ENCODE measurements at regions not wholly inside any gene's neighbourhood (a gene's known extent, or its start where the extent isn't known, plus 50 kb on each side); places are given as distances from the start of the nearest gene placed in this dataset.

GRCh38 chr4:185932491-185932890 is 120.5 kb upstream of the SORBS2 start:
- DNase-seq (ENCODE audit: unreplicated experiment), result no peak
- no peak for TF ChIP-seq CTCF (IDR thresholded peaks at IDR 0.05; ENCODE audit: unreplicated experiment)
- Mint-ChIP-seq H3K36me3 (ENCODE audit: insufficient read depth, unreplicated experiment) (no peaks in the 10 kb centered on the region), H3K27me3 (ENCODE audit: insufficient read depth, unreplicated experiment) (no peaks in the 10 kb centered on the region), H3K4me1 (ENCODE audit: insufficient read depth, unreplicated experiment) (no peaks in the 10 kb centered on the region), H3K4me3 (ENCODE audit: unreplicated experiment) (no peak overlapping the region), H3K27ac (ENCODE audit: low read depth, unreplicated experiment) (no peak overlapping the region), H3K9me3 (ENCODE audit: unreplicated experiment) (no peaks in the 10 kb centered on the region)
- POLR2A ChIA-PET, result no interaction called here
- intact Hi-C loops (cut with micrococcal nuclease), result no loop called here
- CTCF ChIA-PET, result no interaction called here
- no TSS peak for BruUV-seq (replicated peaks)

GRCh38 chr4:185933078-185933581 is 121.1 kb upstream of the SORBS2 start:
- BruUV-seq (replicated peaks), result no TSS peak
- no peak overlapping the region for H3K4me3 Mint-ChIP-seq (ENCODE audit: unreplicated experiment)
- DNase-seq (ENCODE audit: unreplicated experiment), result peak; percentile 34
- H3K36me3 Mint-ChIP-seq (ENCODE audit: insufficient read depth, unreplicated experiment), result no peaks in the 10 kb centered on the region
- H3K4me1 Mint-ChIP-seq (ENCODE audit: insufficient read depth, unreplicated experiment), result no peaks in the 10 kb centered on the region
- ChIA-PET POLR2A (no interaction called here), CTCF (no interaction called here)
- H3K9me3 Mint-ChIP-seq (ENCODE audit: unreplicated experiment), result no peaks in the 10 kb centered on the region
- no peaks in the 10 kb centered on the region for H3K27me3 Mint-ChIP-seq (ENCODE audit: insufficient read depth, unreplicated experiment)
- intact Hi-C loops (cut with micrococcal nuclease), result no loop called here
- TF ChIP-seq CTCF (IDR thresholded peaks at IDR 0.05; ENCODE audit: unreplicated experiment), result no peak
- H3K27ac Mint-ChIP-seq (ENCODE audit: low read depth, unreplicated experiment), result no peak overlapping the region

- no peak for TF ChIP-seq CTCF (IDR thresholded peaks at IDR 0.05; ENCODE audit: unreplicated experiment)
- no peaks in the 10 kb centered on the region for H3K36me3 Mint-ChIP-seq (ENCODE audit: insufficient read depth, unreplicated experiment)
- DNase-seq (ENCODE audit: unreplicated experiment), result no peak
- H3K27ac Mint-ChIP-seq (ENCODE audit: low read depth, unreplicated experiment), result no peak overlapping the region
- no peak overlapping the region for H3K4me3 Mint-ChIP-seq (ENCODE audit: unreplicated experiment)
- BruUV-seq (replicated peaks), result no TSS peak
- no peaks in the 10 kb centered on the region for H3K4me1 Mint-ChIP-seq (ENCODE audit: insufficient read depth, unreplicated experiment)
- ChIA-PET POLR2A (no interaction called here), CTCF (interaction anchor here (0.7 kb wide), 1 partner anchor 285 kb away, joined by 3 read pairs; no protein-coding TSS in a partner anchor)
- no peaks in the 10 kb centered on the region for H3K9me3 Mint-ChIP-seq (ENCODE audit: unreplicated experiment)
- intact Hi-C loops (cut with micrococcal nuclease), result no loop called here
- no peaks in the 10 kb centered on the region for H3K27me3 Mint-ChIP-seq (ENCODE audit: insufficient read depth, unreplicated experiment)
Measured at GRCh38 chr4:185936650-185937376, 124.8 kb upstream of the SORBS2 start.

- ChIA-PET CTCF (no interaction called here), POLR2A (no interaction called here)
- intact Hi-C loops (cut with micrococcal nuclease), result no loop called here
- no peak overlapping the region for H3K27ac Mint-ChIP-seq (ENCODE audit: low read depth, unreplicated experiment)
- H3K27me3 Mint-ChIP-seq (ENCODE audit: insufficient read depth, unreplicated experiment), result no peaks in the 10 kb centered on the region
- H3K9me3 Mint-ChIP-seq (ENCODE audit: unreplicated experiment), result no peaks in the 10 kb centered on the region
- H3K36me3 Mint-ChIP-seq (ENCODE audit: insufficient read depth, unreplicated experiment), result no peaks in the 10 kb centered on the region
- no peak overlapping the region for H3K4me3 Mint-ChIP-seq (ENCODE audit: unreplicated experiment)
- H3K4me1 Mint-ChIP-seq (ENCODE audit: insufficient read depth, unreplicated experiment), result no peaks in the 10 kb centered on the region
- TF ChIP-seq CTCF (IDR thresholded peaks at IDR 0.05; ENCODE audit: unreplicated experiment), result no peak
- BruUV-seq (replicated peaks), result no TSS peak
- no peak for DNase-seq (ENCODE audit: unreplicated experiment)
Measured at GRCh38 chr4:185938654-185939053, 126.7 kb upstream of the SORBS2 start.
